Panc1 (cell line): ENCODE measurements at regions not wholly inside any gene's neighbourhood (a gene's known extent, or its start where the extent isn't known, plus 50 kb on each side); places are given as distances from the start of the nearest gene placed in this dataset.

Experiments
- ATAC-seq: fragments of 200-7000 bp; cut with Tn5 transposase; 2 replicates; pipeline ENCODE4 v1.9.1; 2020; ENCODE audit warnings: mild to moderate bottlenecking, moderate library complexity
- BruUV-seq: library from RNA; stranded (reverse); fragments of 400-500 nt; replicated peaks from 2 replicates; lab custom pipeline; 2021; lab: Mats Ljungman, UMichigan
- CTCF ChIA-PET: fragments of 300-600 bp; sonication (Branson Sonifier 250); formaldehyde crosslinking; loops from one replicate; lab custom pipeline; 2022; ENCODE audit warnings: antibody characterized with exemption; lab: Charles Lee
- POLR2A ChIA-PET: fragments of 300-600 bp; sonication (Branson Sonifier 250); formaldehyde crosslinking; loops from one replicate; lab custom pipeline; 2022; ENCODE audit warnings: antibody characterized with exemption; lab: Charles Lee
- DNase-seq: peaks from one replicate; pipeline ENCODE4 v3.0.0-alpha.2; 2010; ENCODE audit warnings: low read depth, low spot score
- H3K27ac ChIP-seq: 2 replicates; pipeline ENCODE4 v1.5.1; 2011; ENCODE audit warnings: mild to moderate bottlenecking, low read length, inconsistent platforms
- H3K27me3 ChIP-seq: fragments of 200-500 bp; sonication (Bioruptor generic); 2 replicates; pipeline ENCODE4 v1.6.0; 2014; ENCODE audit warnings: low read length, inconsistent platforms; ENCODE audit not compliant: control insufficient read depth, insufficient read depth
- H3K36me3 ChIP-seq: fragments of 200-500 bp; sonication (Bioruptor generic); 2 replicates; pipeline ENCODE4 v1.5.1; 2014; ENCODE audit warnings: inconsistent platforms, mild to moderate bottlenecking, low read length, moderate library complexity; ENCODE audit not compliant: control insufficient read depth, insufficient read depth
- H3K4me1 ChIP-seq: 2 replicates; pipeline ENCODE4 v1.5.1; 2011; ENCODE audit warnings: inconsistent platforms, mild to moderate bottlenecking, low read length, moderate library complexity; ENCODE audit not compliant: control insufficient read depth, insufficient read depth
- H3K4me3 ChIP-seq, 2 experiments: 2 replicates each; pipeline ENCODE4 v1.5.1; 2011 to 2012; ENCODE audit warnings: low read depth in 2 of 2, low read length in 2 of 2, mild to moderate bottlenecking in 2 of 2, inconsistent platforms in 1 of 2, moderate library complexity in 1 of 2
- H3K9me3 ChIP-seq: fragments of 200-500 bp; sonication (Bioruptor generic); 2 replicates; pipeline ENCODE4 v1.5.1; 2014; ENCODE audit warnings: low read depth, mild to moderate bottlenecking, inconsistent platforms, low read length, moderate library complexity; ENCODE audit not compliant: control insufficient read depth, insufficient read depth
- CTCF ChIP-seq: fragments of 450-650 bp; IDR thresholded peaks from 2 replicates; pipeline ENCODE4 v1.5.1; 2017; ENCODE audit warnings: mild to moderate bottlenecking
- POLR2AphosphoS5 ChIP-seq: IDR thresholded peaks from 2 replicates; pipeline ENCODE4 v1.6.1; 2012; ENCODE audit warnings: mild to moderate bottlenecking, low read depth, low read length, moderate library complexity
- REST ChIP-seq, 2 experiments: IDR thresholded peaks; 2 replicates each; pipeline ENCODE4 v1.6.1; 2011 to 2012; ENCODE audit warnings: low read depth in 2 of 2, control low read depth in 1 of 2, low read length in 1 of 2, mild to moderate bottlenecking in 1 of 2, moderate library complexity in 1 of 2; ENCODE audit not compliant: insufficient read depth in 1 of 2
- SIN3A ChIP-seq: IDR thresholded peaks from 2 replicates; pipeline ENCODE4 v1.6.1; 2012; ENCODE audit warnings: low read depth, mild to moderate bottlenecking, low read length, moderate library complexity, borderline replicate concordance; ENCODE audit not compliant: insufficient read depth
- TCF7L2 ChIP-seq: IDR thresholded peaks from 2 replicates; pipeline ENCODE4 v1.6.1; 2011; ENCODE audit warnings: mild to moderate bottlenecking, low read depth, low read length, inconsistent platforms
- in situ Hi-C: cut with HindIII; loops from 2 replicates; pipeline ENCODE4 v1.10.0; 2016; ENCODE audit warnings: low sequenced_read_pairs, low pct_unique_long_range_greater_than_20kb
- intact Hi-C: fragments of 100-400 bp; cut with micrococcal nuclease; formaldehyde crosslinking; loops from one replicate; pipeline ENCODE4 v1.10.0; 2022; ENCODE audit not compliant: unreplicated experiment

GRCh38 chr5:52727576-52727975, 60.1 kb upstream of the ITGA1 start:
- Histone ChIP-seq H3K4me1 (no peaks in the 10 kb centered on the region), H3K36me3 (no peaks in the 10 kb centered on the region), H3K27me3 (no peaks in the 10 kb centered on the region; the same call in 1 of the 2 replicates), H3K9me3 (no peaks in the 10 kb centered on the region), H3K4me3 (no peak overlapping the region), H3K27ac (no peak overlapping the region)
- ChIA-PET POLR2A (no interaction called here), CTCF (no interaction called here)
- TF ChIP-seq CTCF (no peak), TCF7L2 (no peak)
- in situ Hi-C loops (no loop called here), intact Hi-C loops (no loop called here)
- ATAC-seq (no peak), DNase-seq (no peak)
- no TSS peak for BruUV-seq

- ChIA-PET POLR2A (no interaction called here), CTCF (no interaction called here)
- H3K4me3 ChIP-seq = no peak overlapping the region
- intact Hi-C loops = no loop called here
- H3K27me3 ChIP-seq = no peaks in the 10 kb centered on the region; the same call in 1 of the 2 replicates
- DNase-seq = no peak
- in situ Hi-C loops = no loop called here
- no peak for ATAC-seq
- H3K36me3 ChIP-seq = no peaks in the 10 kb centered on the region
- BruUV-seq = no TSS peak
- no peak overlapping the region for H3K27ac ChIP-seq
- TF ChIP-seq REST (IDR thresholded peaks at IDR 0.05; ENCODE audit: insufficient read depth in 1 of 2, low read depth in 2 of 2, low read length in 1 of 2) = no peak
- TF ChIP-seq POLR2AphosphoS5 = no peak
- no peak for TF ChIP-seq SIN3A
- TF ChIP-seq TCF7L2 = no peak
- no peak for TF ChIP-seq CTCF
- no peaks in the 10 kb centered on the region for H3K4me1 ChIP-seq
- no peaks in the 10 kb centered on the region for H3K9me3 ChIP-seq
Measured at GRCh38 chr5:52728224-52728623, 59.5 kb upstream of the ITGA1 start.

- H3K9me3 ChIP-seq = no peaks in the 10 kb centered on the region
- CTCF ChIA-PET = no interaction called here
- intact Hi-C loops = no loop called here
- no peaks in the 10 kb centered on the region for H3K36me3 ChIP-seq
- no peaks in the 10 kb centered on the region; the same call in 1 of the 2 replicates for H3K27me3 ChIP-seq
- no peaks in the 10 kb centered on the region for H3K4me1 ChIP-seq
- in situ Hi-C loops = no loop called here
- no TSS peak for BruUV-seq
- TF ChIP-seq TCF7L2 = no peak
- no peak for TF ChIP-seq CTCF
- TF ChIP-seq POLR2AphosphoS5 = no peak
- no peak for TF ChIP-seq SIN3A
- TF ChIP-seq REST (IDR thresholded peaks at IDR 0.05; ENCODE audit: insufficient read depth in 1 of 2, low read depth in 2 of 2, low read length in 1 of 2) = no peak
- H3K4me3 ChIP-seq = no peak overlapping the region
- POLR2A ChIA-PET = no interaction called here
- no peak for ATAC-seq
- H3K27ac ChIP-seq = no peak overlapping the region
- no peak for DNase-seq
Measured at GRCh38 chr5:52728686-52729085, 59.0 kb upstream of the ITGA1 start.
